Breast epithelium (tissue), 4 donors: ENCODE measurements at regions not wholly inside any gene's neighbourhood (a gene's known extent, or its start where the extent isn't known, plus 50 kb on each side); places are given as distances from the start of the nearest gene placed in this dataset.
A peak's percentile ranks its signal among the peaks of the same experiment; 100 is the strongest.
"Not testable (repeated sequence)": the region's sequence is repeated elsewhere in the genome, so short reads cannot be mapped to it uniquely, and the experiment has no call there.

Experiments used
- DNase-seq, 2 donors: peaks; one replicate each; pipeline ENCODE4 v3.0.0-alpha.2; 2019; ENCODE audit warnings: low spot score in 2 of 2
- H3K27ac ChIP-seq, 2 donors: fragments of 200-600 bp; sonication (generic) in 1 of 2; one replicate each; pipeline ENCODE4 v1.5.1; 2016 to 2019; ENCODE audit warnings: mild to moderate bottlenecking in 1 of 2
- H3K27me3 ChIP-seq, 2 donors: fragments of 200-600 bp; sonication (generic) in 1 of 2; one replicate each; pipeline versions ENCODE4 v1.5.1 to v1.6.0; 2017 to 2019; ENCODE audit warnings: control low read depth in 1 of 2, mild to moderate bottlenecking in 1 of 2
- H3K36me3 ChIP-seq: fragments of 200-600 bp; one replicate; pipeline ENCODE4 v1.5.1; 2019
- H3K4me1 ChIP-seq, 2 donors: fragments of 200-600 bp; sonication (generic); one replicate each; pipeline ENCODE4 v1.5.1; 2016 to 2019; ENCODE audit warnings: control low read depth in 1 of 2
- H3K4me3 ChIP-seq, 3 donors: fragments of 200-600 bp; sonication (generic); 1 replicate in 2 of 3; 2 replicates in 1 of 3; pipeline ENCODE4 v1.5.1; 2016 to 2019; ENCODE audit warnings: mild to moderate bottlenecking in 3 of 3, moderate library complexity in 2 of 3
- H3K9me3 ChIP-seq, 2 donors: fragments of 200-600 bp; sonication (generic) in 1 of 2; one replicate each; pipeline ENCODE4 v1.5.1; 2016 to 2019; ENCODE audit warnings: control low read depth in 1 of 2
- CTCF ChIP-seq, 3 donors: fragments of 450-650 bp; IDR thresholded peaks; one replicate each; pipeline ENCODE4 v1.5.1; 2016 to 2017; ENCODE audit warnings: antibody characterized with exemption in 3 of 3, mild to moderate bottlenecking in 3 of 3, moderate library complexity in 3 of 3
- POLR2A ChIP-seq: fragments of 450-650 bp; IDR thresholded peaks from one replicate; pipeline ENCODE4 v1.6.1; 2016; ENCODE audit warnings: antibody characterized with exemption, mild to moderate bottlenecking, moderate library complexity
- POLR2AphosphoS5 ChIP-seq, 3 donors: sonication (generic); formaldehyde crosslinking; IDR thresholded peaks; one replicate each; pipeline ENCODE4 v1.6.1; 2017; ENCODE audit warnings: antibody characterized with exemption in 3 of 3
- intact Hi-C: fragments of 100-400 bp; cut with DNase I; formaldehyde crosslinking; loops from one replicate; pipeline ENCODE4 v1.15.1; 2023; ENCODE audit warnings: low total_unique reads

- DNase-seq = no peak
- H3K4me1 ChIP-seq = no peaks in the 10 kb centered on the region
- intact Hi-C loops = no loop called here
- H3K27me3 ChIP-seq = no peaks in the 10 kb centered on the region
- no peaks in the 10 kb centered on the region for H3K36me3 ChIP-seq
- TF ChIP-seq POLR2AphosphoS5 (IDR thresholded peaks at IDR 0.05) = no peak
- H3K9me3 ChIP-seq = peaks cover 0 to 16% of the 10 kb centered on the region in 2 donors
- H3K27ac ChIP-seq = peak overlapping the region in 1 of 2 donors; percentile 19
- H3K4me3 ChIP-seq = no peak overlapping the region
Observed at GRCh38 chr10:8670461-8670860, 616.0 kb downstream of the GATA3 start.

GRCh38 chr10:8674230-8674629 lies 619.7 kb downstream of the GATA3 start:
- intact Hi-C loops = no loop called here
- Histone ChIP-seq H3K9me3 (peaks cover 0 to 16% of the 10 kb centered on the region in 2 donors), H3K4me1 (no peaks in the 10 kb centered on the region), H3K27me3 (no peaks in the 10 kb centered on the region), H3K27ac (no peak overlapping the region), H3K36me3 (no peaks in the 10 kb centered on the region), H3K4me3 (no peak overlapping the region)
- no peak for TF ChIP-seq POLR2A
- no peak for TF ChIP-seq POLR2AphosphoS5 (IDR thresholded peaks at IDR 0.05)
- no peak for TF ChIP-seq CTCF (IDR thresholded peaks at IDR 0.05)
- DNase-seq = no peak

- H3K36me3 ChIP-seq = no peaks in the 10 kb centered on the region
- H3K4me1 ChIP-seq = no peaks in the 10 kb centered on the region
- H3K4me3 ChIP-seq = no peak overlapping the region
- intact Hi-C loops = no loop called here
- no peak overlapping the region for H3K27ac ChIP-seq
- peaks cover 0 to 3% of the 10 kb centered on the region in 2 donors for H3K9me3 ChIP-seq
- no peaks in the 10 kb centered on the region for H3K27me3 ChIP-seq
- no peak for TF ChIP-seq POLR2A
- TF ChIP-seq POLR2AphosphoS5 (IDR thresholded peaks at IDR 0.05) = no peak
- TF ChIP-seq CTCF (IDR thresholded peaks at IDR 0.05) = no peak
- DNase-seq = no peak
Observed at GRCh38 chr10:8677642-8678041, 623.2 kb downstream of the GATA3 start.

GRCh38 chr10:8684916-8685315 lies 630.4 kb downstream of the GATA3 start:
- H3K36me3 ChIP-seq, H3K9me3 ChIP-seq, H3K27me3 ChIP-seq, DNase-seq, H3K4me1 ChIP-seq, intact Hi-C loops, H3K27ac ChIP-seq, H3K4me3 ChIP-seq: not testable (repeated sequence)

- DNase-seq = no peak
- Histone ChIP-seq H3K36me3 (no peaks in the 10 kb centered on the region), H3K27ac (no peak overlapping the region), H3K4me1 (no peaks in the 10 kb centered on the region), H3K4me3 (no peak overlapping the region), H3K27me3 (no peaks in the 10 kb centered on the region), H3K9me3 (no peaks in the 10 kb centered on the region)
- intact Hi-C loops = no loop called here
- TF ChIP-seq CTCF (IDR thresholded peaks at IDR 0.05) = no peak
- no peak for TF ChIP-seq POLR2A
- TF ChIP-seq POLR2AphosphoS5 (IDR thresholded peaks at IDR 0.05) = no peak
Observed at GRCh38 chr10:8688881-8689280, 634.4 kb downstream of the GATA3 start.

GRCh38 chr10:8691498-8692017 lies 637.1 kb downstream of the GATA3 start:
- H3K27me3 ChIP-seq = no peaks in the 10 kb centered on the region
- no peaks in the 10 kb centered on the region for H3K36me3 ChIP-seq
- intact Hi-C loops = no loop called here
- H3K4me3 ChIP-seq = no peak overlapping the region
- no peak overlapping the region for H3K27ac ChIP-seq
- no peaks in the 10 kb centered on the region for H3K9me3 ChIP-seq
- no peak for TF ChIP-seq CTCF (IDR thresholded peaks at IDR 0.05)
- no peak for TF ChIP-seq POLR2A
- no peak for TF ChIP-seq POLR2AphosphoS5 (IDR thresholded peaks at IDR 0.05)
- no peak for DNase-seq
- H3K4me1 ChIP-seq = no peaks in the 10 kb centered on the region

- H3K36me3 ChIP-seq, H3K4me1 ChIP-seq, H3K27me3 ChIP-seq, H3K27ac ChIP-seq, H3K4me3 ChIP-seq, H3K9me3 ChIP-seq, DNase-seq, intact Hi-C loops: not testable (repeated sequence)
Observed at GRCh38 chr10:8693635-8694034, 639.1 kb downstream of the GATA3 start.
